OCI-LY3 (cell line): ENCODE measurements at regions not wholly inside any gene's neighbourhood (a gene's known extent, or its start where the extent isn't known, plus 50 kb on each side); places are given as distances from the start of the nearest gene placed in this dataset.

Experiments used
- H2AFZ ChIP-seq: fragments of 200-600, 300-600 bp; shearing (Covaris generic); 2 replicates; pipeline ENCODE4 v1.6.0; 2014; ENCODE audit warnings: antibody characterized with exemption, low read depth, low read length
- H3K27ac ChIP-seq: fragments of 200-600, 300-600 bp; sonication (generic); 2 replicates; pipeline ENCODE4 v1.5.1; 2014; ENCODE audit warnings: mild to moderate bottlenecking, low read length, moderate library complexity, mixed read lengths
- H3K27me3 ChIP-seq: fragments of 200-600, 300-600 bp; sonication (generic); 2 replicates; pipeline ENCODE4 v1.6.1; 2014; ENCODE audit warnings: low read depth, low read length, mixed read lengths
- H3K36me3 ChIP-seq: fragments of 200-600, 300-600 bp; sonication (generic); replicated peaks from 2 replicates; pipeline ENCODE3; 2014; ENCODE audit warnings: low read depth, low read length, mixed read lengths
- H3K4me1 ChIP-seq: fragments of 300-600, 200-600 bp; sonication (generic); 2 replicates; pipeline ENCODE4 v1.6.1; 2014; ENCODE audit warnings: low read length, mixed read lengths
- H3K4me2 ChIP-seq: fragments of 200-600, 300-600 bp; sonication (generic); 2 replicates; pipeline ENCODE4 v1.6.1; 2014; ENCODE audit warnings: low read length, mixed read lengths
- H3K4me3 ChIP-seq: fragments of 300-600, 200-600 bp; sonication (generic); 2 replicates; pipeline ENCODE4 v1.5.1; 2014; ENCODE audit warnings: antibody characterized with exemption, mild to moderate bottlenecking, low read length, moderate library complexity
- H3K79me2 ChIP-seq: fragments of 300-600, 200-600 bp; shearing (Covaris generic); 2 replicates; pipeline ENCODE4 v1.6.1; 2014; ENCODE audit warnings: mild to moderate bottlenecking, low read length, mixed read lengths
- H3K9ac ChIP-seq: fragments of 300-600, 200-600 bp; shearing (Covaris generic); 2 replicates; pipeline ENCODE4 v1.6.0; 2014; ENCODE audit warnings: mild to moderate bottlenecking, low read length, moderate library complexity
- H3K9me3 ChIP-seq: fragments of 200-600, 300-600 bp; shearing (Covaris generic); 2 replicates; pipeline ENCODE4 v1.6.1; 2014; ENCODE audit warnings: low read length, mixed read lengths; ENCODE audit not compliant: insufficient read depth
- H4K20me1 ChIP-seq: fragments of 200-600, 300-600 bp; sonication (generic); 2 replicates; pipeline ENCODE4 v1.6.1; 2016; ENCODE audit warnings: low read length, mixed read lengths; ENCODE audit not compliant: insufficient read depth
- CTCF ChIP-seq: fragments of 200-600, 300-600 bp; sonication (generic); IDR thresholded peaks from 2 replicates; pipeline ENCODE4 v1.5.1; 2014; ENCODE audit warnings: antibody characterized with exemption, low read length, low read depth
- EZH2phosphoT487 ChIP-seq: fragments of 200-600 bp; shearing (Covaris generic); IDR thresholded peaks from 2 replicates; pipeline ENCODE4 v1.6.1; 2018; ENCODE audit warnings: antibody characterized with exemption, mixed run types, low read depth

- TF ChIP-seq CTCF (no peak), EZH2phosphoT487 (no peak)
- no peak overlapping the region for H3K4me3 ChIP-seq
- no peak overlapping the region for H3K4me2 ChIP-seq
- H3K4me1 ChIP-seq, result peaks cover 19% of the 10 kb centered on the region
- peaks cover under 1% of the 10 kb centered on the region; the same call in 1 of the 2 replicates for H3K27me3 ChIP-seq
- H3K9ac ChIP-seq, result no peak overlapping the region
- no peak overlapping the region for H2AFZ ChIP-seq
- no peaks in the 10 kb centered on the region for H3K9me3 ChIP-seq
- no peaks in the 10 kb centered on the region for H3K79me2 ChIP-seq
- H3K36me3 ChIP-seq, result no peaks in the 10 kb centered on the region
- no peak overlapping the region for H3K27ac ChIP-seq
- no peaks in the 10 kb centered on the region for H4K20me1 ChIP-seq
Measured at GRCh38 chr7:91553410-91553895, 289.2 kb downstream of the FZD1 start.

- no peaks in the 10 kb centered on the region for H3K79me2 ChIP-seq
Measured at GRCh38 chr7:91554883-91555282, 290.6 kb downstream of the FZD1 start.

GRCh38 chr7:91556239-91556638 is 292.0 kb downstream of the FZD1 start:
- no peak overlapping the region for H3K4me3 ChIP-seq
- TF ChIP-seq CTCF (no peak), EZH2phosphoT487 (no peak)
- no peaks in the 10 kb centered on the region for H3K36me3 ChIP-seq
- no peaks in the 10 kb centered on the region for H3K79me2 ChIP-seq
- H4K20me1 ChIP-seq, result no peaks in the 10 kb centered on the region
- no peak overlapping the region for H2AFZ ChIP-seq
- H3K9ac ChIP-seq, result no peak overlapping the region
- no peaks in the 10 kb centered on the region for H3K9me3 ChIP-seq
- H3K27me3 ChIP-seq, result no peaks in the 10 kb centered on the region
- H3K27ac ChIP-seq, result no peak overlapping the region
- peaks cover 21% of the 10 kb centered on the region for H3K4me1 ChIP-seq
- no peak overlapping the region for H3K4me2 ChIP-seq

More at GRCh38 chr7:91554883-91555282, 290.6 kb downstream of the FZD1 start:
- Histone ChIP-seq H3K4me3 (no peak overlapping the region), H3K9ac (no peak overlapping the region), H3K27ac (no peak overlapping the region), H4K20me1 (no peaks in the 10 kb centered on the region), H3K27me3 (no peaks in the 10 kb centered on the region), H3K36me3 (no peaks in the 10 kb centered on the region), H3K4me2 (no peak overlapping the region), H3K9me3 (no peaks in the 10 kb centered on the region), H2AFZ (no peak overlapping the region), H3K4me1 (peaks cover 21% of the 10 kb centered on the region)
- TF ChIP-seq EZH2phosphoT487 (no peak), CTCF (no peak)

GRCh38 chr7:91556956-91557650 is 292.9 kb downstream of the FZD1 start:
- no peaks in the 10 kb centered on the region for H3K36me3 ChIP-seq
- TF ChIP-seq CTCF (no peak), EZH2phosphoT487 (no peak)
- no peak overlapping the region for H3K9ac ChIP-seq
- no peak overlapping the region for H3K4me3 ChIP-seq
- peak overlapping the region; percentile 89; the same call in 1 of the 2 replicates for H3K4me2 ChIP-seq
- H3K9me3 ChIP-seq, result no peaks in the 10 kb centered on the region
- H3K79me2 ChIP-seq, result no peaks in the 10 kb centered on the region
- H3K27ac ChIP-seq, result no peak overlapping the region
- H4K20me1 ChIP-seq, result no peaks in the 10 kb centered on the region
- H3K27me3 ChIP-seq, result no peaks in the 10 kb centered on the region
- no peak overlapping the region for H2AFZ ChIP-seq
- peaks cover 21% of the 10 kb centered on the region for H3K4me1 ChIP-seq
